PC-9 (cell line): ENCODE measurements at regions not wholly inside any gene's neighbourhood (a gene's known extent, or its start where the extent isn't known, plus 50 kb on each side); places are given as distances from the start of the nearest gene placed in this dataset.

ENCODE experiments used
- BruUV-seq: library from RNA; stranded (reverse); fragments of 400-500 nt; replicated peaks from 2 replicates; lab custom pipeline; 2021; lab: Mats Ljungman, UMichigan
- CTCF ChIA-PET: fragments of 300-600 bp; sonication (Branson Sonifier 250); formaldehyde crosslinking; loops from one replicate; lab custom pipeline; 2022; ENCODE audit warnings: antibody characterized with exemption; lab: Charles Lee
- POLR2A ChIA-PET: fragments of 300-600 bp; sonication (Branson Sonifier 250); formaldehyde crosslinking; loops from one replicate; lab custom pipeline; 2022; ENCODE audit warnings: antibody characterized with exemption; ENCODE audit not compliant: unreplicated experiment; lab: Charles Lee
- DNase-seq, 2 experiments: peaks; one replicate each; pipeline versions ENCODE4 v3.0.0 to v3.0.0-alpha.2; 2015 to 2022; ENCODE audit warnings: mixed read lengths in 1 of 2
- H2AFZ ChIP-seq: fragments of 200-600 bp; sonication (generic); 2 replicates; pipeline ENCODE4 v1.8.1; 2017; ENCODE audit warnings: antibody characterized with exemption
- H3F3A ChIP-seq: fragments of 200-600 bp; sonication (generic); 2 replicates; pipeline ENCODE4 v1.8.1; 2017; ENCODE audit warnings: antibody characterized with exemption, mild to moderate bottlenecking, low read depth; ENCODE audit not compliant: insufficient read depth
- H3K27ac ChIP-seq: fragments of 200-600 bp; sonication (generic); 2 replicates; pipeline ENCODE4 v1.6.1; 2016; ENCODE audit warnings: mixed run types
- H3K27me3 ChIP-seq: fragments of 200-600 bp; sonication (generic); 2 replicates; pipeline ENCODE4 v1.6.1; 2016; ENCODE audit warnings: low read depth, mixed run types; ENCODE audit not compliant: insufficient read depth
- H3K36me3 ChIP-seq: fragments of 200-600 bp; sonication (generic); 2 replicates; pipeline ENCODE4 v1.6.1; 2016; ENCODE audit warnings: low read depth, mixed run types
- H3K4me1 ChIP-seq: fragments of 200-600 bp; sonication (generic); replicated peaks from 2 replicates; pipeline ENCODE4 v1.6.1; 2016; ENCODE audit warnings: mixed run types; ENCODE audit not compliant: insufficient read depth
- H3K4me2 ChIP-seq: fragments of 200-600 bp; sonication (generic); 2 replicates; pipeline ENCODE4 v1.6.1; 2017; ENCODE audit warnings: mixed run types
- H3K4me3 ChIP-seq: fragments of 200-600 bp; sonication (generic); 2 replicates; pipeline ENCODE4 v1.6.1; 2016; ENCODE audit warnings: mixed run types
- H3K79me2 ChIP-seq: fragments of 200-600 bp; sonication (generic); 2 replicates; pipeline ENCODE4 v1.6.1; 2017; ENCODE audit warnings: low read depth, mixed run types
- H3K9me2 ChIP-seq: fragments of 200-600 bp; sonication (generic); 2 replicates; pipeline ENCODE4 v1.8.1; 2017; ENCODE audit warnings: mild to moderate bottlenecking; ENCODE audit not compliant: insufficient read depth
- H3K9me3 ChIP-seq: fragments of 200-600 bp; sonication (generic); 2 replicates; pipeline ENCODE4 v1.8.1; 2016; ENCODE audit warnings: low read depth; ENCODE audit not compliant: insufficient read depth
- H4K20me1 ChIP-seq: fragments of 200-600 bp; sonication (generic); 2 replicates; pipeline ENCODE4 v1.8.1; 2017; ENCODE audit not compliant: insufficient read depth
- CTCF ChIP-seq: fragments of 200-600 bp; sonication (generic); conservative IDR thresholded peaks from 2 replicates; pipeline ENCODE4 v1.6.1; 2017; ENCODE audit warnings: mixed run types, antibody characterized with exemption, mild to moderate bottlenecking, moderate library complexity
- EZH2 ChIP-seq: fragments of 200-600 bp; sonication (generic); IDR thresholded peaks from 2 replicates; pipeline ENCODE4 v1.8.0; 2017; ENCODE audit warnings: antibody characterized with exemption, low read depth
- intact Hi-C: fragments of 100-400 bp; cut with micrococcal nuclease; formaldehyde crosslinking; loops from one replicate; pipeline ENCODE4 v1.10.0; 2022; ENCODE audit not compliant: unreplicated experiment

- no peak for DNase-seq
- H3K4me2 ChIP-seq: no peak overlapping the region
- TF ChIP-seq EZH2 (no peak), CTCF (no peak)
- no peaks in the 10 kb centered on the region for H3K9me2 ChIP-seq
- no peak overlapping the region for H2AFZ ChIP-seq
- H4K20me1 ChIP-seq: no peaks in the 10 kb centered on the region
- no peaks in the 10 kb centered on the region for H3F3A ChIP-seq
- no peak overlapping the region for H3K27ac ChIP-seq
- no peaks in the 10 kb centered on the region for H3K79me2 ChIP-seq
- H3K4me3 ChIP-seq: no peak overlapping the region
- no peaks in the 10 kb centered on the region for H3K36me3 ChIP-seq
- no peaks in the 10 kb centered on the region for H3K27me3 ChIP-seq
- POLR2A ChIA-PET: no interaction called here
- no peaks in the 10 kb centered on the region for H3K9me3 ChIP-seq
- BruUV-seq: no TSS peak
- no peaks in the 10 kb centered on the region for H3K4me1 ChIP-seq
- CTCF ChIA-PET: no interaction called here
- intact Hi-C loops: loop anchor here (10.0 kb wide), 1 partner anchor 63 kb away; no protein-coding TSS in a partner anchor
Observed at GRCh38 chr16:26198221-26198620, 506.5 kb downstream of the HS3ST4 start.

- Histone ChIP-seq H3K4me2 (no peak overlapping the region), H3K27me3 (no peaks in the 10 kb centered on the region), H3K79me2 (no peaks in the 10 kb centered on the region), H3F3A (no peaks in the 10 kb centered on the region), H3K36me3 (no peaks in the 10 kb centered on the region), H3K4me1 (no peaks in the 10 kb centered on the region), H3K4me3 (no peak overlapping the region), H2AFZ (no peak overlapping the region), H3K9me2 (0 out of 2 replicates have a peak, but pooled peaks cover 2% of the 10 kb centered on the region), H3K27ac (no peak overlapping the region), H3K9me3 (no peaks in the 10 kb centered on the region), H4K20me1 (no peaks in the 10 kb centered on the region)
- intact Hi-C loops: no loop called here
- POLR2A ChIA-PET: no interaction called here
- DNase-seq: no peak
- TF ChIP-seq CTCF: no peak
- no peak for TF ChIP-seq EZH2
- CTCF ChIA-PET: no interaction called here
- no TSS peak for BruUV-seq
Observed at GRCh38 chr16:26204138-26204537, 512.4 kb downstream of the HS3ST4 start.

GRCh38 chr16:26211542-26211941 lies 519.8 kb downstream of the HS3ST4 start:
- BruUV-seq: no TSS peak
- no peak overlapping the region for H3K4me3 ChIP-seq

More at GRCh38 chr16:26211542-26211941, 519.8 kb downstream of the HS3ST4 start:
- Histone ChIP-seq H3K27me3 (no peaks in the 10 kb centered on the region), H3K9me3 (no peaks in the 10 kb centered on the region), H3K4me1 (no peaks in the 10 kb centered on the region), H3K79me2 (no peaks in the 10 kb centered on the region), H3F3A (no peaks in the 10 kb centered on the region), H2AFZ (no peak overlapping the region), H3K4me2 (no peak overlapping the region), H3K27ac (no peak overlapping the region), H3K36me3 (no peaks in the 10 kb centered on the region), H3K9me2 (0 out of 2 replicates have a peak, but pooled peaks cover 2% of the 10 kb centered on the region), H4K20me1 (no peaks in the 10 kb centered on the region)
- intact Hi-C loops: no loop called here
- TF ChIP-seq CTCF: no peak
- POLR2A ChIA-PET: no interaction called here
- CTCF ChIA-PET: no interaction called here
- DNase-seq: no peak
